Neural progenitor cell (in vitro differentiated cells): ENCODE measurements at regions not wholly inside any gene's neighbourhood (a gene's known extent, or its start where the extent isn't known, plus 50 kb on each side); places are given as distances from the start of the nearest gene placed in this dataset.

Experiments used
- DNase-seq: peaks from one replicate; pipeline ENCODE4 v3.0.0-alpha.2; 2016; ENCODE audit warnings: low spot score
- H2AFZ ChIP-seq: fragments of 200-600 bp; sonication (generic); replicated peaks from 2 replicates; pipeline ENCODE4 v1.6.1; 2016; ENCODE audit warnings: antibody characterized with exemption
- H3F3A ChIP-seq: fragments of 200-600 bp; sonication (generic); 2 replicates; pipeline ENCODE4 v1.6.1; 2016; ENCODE audit warnings: antibody characterized with exemption, low read depth
- H3K27ac ChIP-seq: fragments of 200-600 bp; sonication (generic); 2 replicates; pipeline ENCODE4 v1.5.1; 2016; ENCODE audit warnings: mild to moderate bottlenecking
- H3K27me3 ChIP-seq: fragments of 200-600 bp; sonication (generic); 2 replicates; pipeline ENCODE4 v1.6.1; 2016; ENCODE audit warnings: mild to moderate bottlenecking, moderate library complexity
- H3K36me3 ChIP-seq: fragments of 200-600 bp; sonication (generic); 2 replicates; pipeline ENCODE4 v1.5.1; 2016
- H3K4me1 ChIP-seq: fragments of 200-600 bp; sonication (generic); 2 replicates; pipeline ENCODE4 v1.6.1; 2016; ENCODE audit warnings: mixed run types
- H3K4me2 ChIP-seq: fragments of 200-600 bp; sonication (generic); 2 replicates; pipeline ENCODE4 v1.6.1; 2016
- H3K4me3 ChIP-seq: fragments of 200-600 bp; sonication (generic); 2 replicates; pipeline ENCODE4 v1.5.1; 2016
- H3K79me2 ChIP-seq: fragments of 200-600 bp; sonication (generic); 2 replicates; pipeline ENCODE4 v1.6.1; 2016; ENCODE audit warnings: low read depth
- H3K9ac ChIP-seq: fragments of 200-600 bp; sonication (generic); 2 replicates; pipeline ENCODE4 v1.6.1; 2016
- H3K9me3 ChIP-seq: fragments of 200-600 bp; sonication (generic); 2 replicates; pipeline ENCODE4 v1.5.1; 2016; ENCODE audit warnings: low read depth
- H4K20me1 ChIP-seq: fragments of 200-600 bp; sonication (generic); 2 replicates; pipeline ENCODE4 v1.6.1; 2016; ENCODE audit warnings: low read depth
- H3K27ac Mint-ChIP-seq: 3 replicates; pipeline ENCODE4 v1.8.0; 2021; ENCODE audit warnings: mixed read lengths
- H3K27me3 Mint-ChIP-seq: 2 replicates; pipeline ENCODE4 v1.8.0; 2022; ENCODE audit warnings: low read depth, mild to moderate bottlenecking, inconsistent platforms, moderate library complexity, mixed read lengths; ENCODE audit not compliant: insufficient read depth
- H3K36me3 Mint-ChIP-seq: 3 replicates; pipeline ENCODE4 v1.8.0; 2021; ENCODE audit warnings: mixed read lengths
- H3K4me1 Mint-ChIP-seq: 3 replicates; pipeline ENCODE4 v1.8.0; 2021; ENCODE audit warnings: mixed read lengths
- H3K4me3 Mint-ChIP-seq: 3 replicates; pipeline ENCODE4 v1.8.0; 2021; ENCODE audit warnings: mild to moderate bottlenecking, moderate library complexity, mixed read lengths
- H3K9me3 Mint-ChIP-seq: 3 replicates; pipeline ENCODE4 v1.8.0; 2020; ENCODE audit warnings: mixed read lengths
- EZH2 ChIP-seq: fragments of 200-600 bp; sonication (generic); IDR thresholded peaks from 2 replicates; pipeline ENCODE4 v1.6.1; 2017; ENCODE audit warnings: antibody characterized with exemption, mild to moderate bottlenecking, moderate library complexity
- EZH2phosphoT487 ChIP-seq: fragments of 200-600 bp; sonication (generic); IDR thresholded peaks from 2 replicates; pipeline ENCODE4 v1.6.1; 2017; ENCODE audit warnings: antibody characterized with exemption
- TF ChIP-seq, protein P1 (sequence below): fragments of 200-600 bp; sonication (generic); IDR thresholded peaks from 2 replicates; pipeline ENCODE4 v1.5.1; 2017; ENCODE audit warnings: antibody characterized with exemption, mild to moderate bottlenecking

DNA sequence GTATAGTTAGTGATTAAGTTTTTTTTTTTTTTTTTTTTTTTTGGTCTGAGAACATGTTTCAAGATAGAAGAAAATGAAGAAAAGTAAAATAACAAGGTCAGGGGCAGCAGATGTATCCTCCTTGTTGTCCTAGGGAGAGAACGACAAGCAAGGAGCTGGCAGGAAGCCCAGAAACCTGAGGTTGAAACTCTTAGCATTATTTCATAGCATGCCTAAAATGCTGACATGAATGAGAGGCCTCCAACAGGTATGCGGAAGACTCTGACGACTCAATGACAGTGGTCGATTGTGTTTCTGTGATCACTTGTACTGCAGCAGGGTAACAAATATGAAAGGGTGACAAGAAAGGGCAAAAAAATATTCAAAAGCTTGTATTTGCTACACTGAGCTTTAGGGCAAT, 415.9 kb downstream of the PLA2G4A start:
- no peak for DNase-seq
- TF ChIP-seq, protein P1, sequence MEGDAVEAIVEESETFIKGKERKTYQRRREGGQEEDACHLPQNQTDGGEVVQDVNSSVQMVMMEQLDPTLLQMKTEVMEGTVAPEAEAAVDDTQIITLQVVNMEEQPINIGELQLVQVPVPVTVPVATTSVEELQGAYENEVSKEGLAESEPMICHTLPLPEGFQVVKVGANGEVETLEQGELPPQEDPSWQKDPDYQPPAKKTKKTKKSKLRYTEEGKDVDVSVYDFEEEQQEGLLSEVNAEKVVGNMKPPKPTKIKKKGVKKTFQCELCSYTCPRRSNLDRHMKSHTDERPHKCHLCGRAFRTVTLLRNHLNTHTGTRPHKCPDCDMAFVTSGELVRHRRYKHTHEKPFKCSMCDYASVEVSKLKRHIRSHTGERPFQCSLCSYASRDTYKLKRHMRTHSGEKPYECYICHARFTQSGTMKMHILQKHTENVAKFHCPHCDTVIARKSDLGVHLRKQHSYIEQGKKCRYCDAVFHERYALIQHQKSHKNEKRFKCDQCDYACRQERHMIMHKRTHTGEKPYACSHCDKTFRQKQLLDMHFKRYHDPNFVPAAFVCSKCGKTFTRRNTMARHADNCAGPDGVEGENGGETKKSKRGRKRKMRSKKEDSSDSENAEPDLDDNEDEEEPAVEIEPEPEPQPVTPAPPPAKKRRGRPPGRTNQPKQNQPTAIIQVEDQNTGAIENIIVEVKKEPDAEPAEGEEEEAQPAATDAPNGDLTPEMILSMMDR, result no peak
- TF ChIP-seq EZH2 (no peak), EZH2phosphoT487 (no peak)
- H3K27ac ChIP-seq, result no peak overlapping the region
- no peak overlapping the region for H2AFZ ChIP-seq
- no peaks in the 10 kb centered on the region for H3K27me3 ChIP-seq
- Mint-ChIP-seq H3K36me3 (no peaks in the 10 kb centered on the region), H3K27ac (no peak overlapping the region), H3K4me3 (no peak overlapping the region), H3K9me3 (peaks cover 5% of the 10 kb centered on the region), H3K27me3 (no peaks in the 10 kb centered on the region), H3K4me1 (no peaks in the 10 kb centered on the region)
- no peaks in the 10 kb centered on the region for H3F3A ChIP-seq
- H4K20me1 ChIP-seq, result no peaks in the 10 kb centered on the region
- no peaks in the 10 kb centered on the region for H3K4me1 ChIP-seq
- no peaks in the 10 kb centered on the region for H3K36me3 ChIP-seq
- H3K9me3 ChIP-seq, result no peaks in the 10 kb centered on the region
- no peaks in the 10 kb centered on the region for H3K79me2 ChIP-seq
- H3K4me2 ChIP-seq, result no peak overlapping the region
- no peak overlapping the region for H3K4me3 ChIP-seq
- H3K9ac ChIP-seq, result no peak overlapping the region

DNA sequence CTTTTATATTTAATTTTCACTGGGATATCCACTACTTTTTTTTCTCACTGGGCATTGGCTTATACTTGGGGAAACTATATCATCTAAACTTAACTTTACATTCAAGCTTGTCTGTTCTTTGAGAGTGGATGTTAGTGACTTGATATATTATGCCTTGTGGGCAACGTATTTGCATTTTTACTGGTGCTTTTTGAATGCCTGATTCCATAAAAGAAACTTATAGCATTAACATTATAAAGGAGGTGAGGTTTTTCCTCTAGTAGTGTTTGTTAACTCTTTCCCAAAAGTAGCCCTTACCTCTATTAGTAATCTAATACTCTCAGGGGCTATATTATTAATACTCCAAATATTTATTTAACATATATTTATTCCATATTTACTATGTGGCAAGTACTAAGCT, 416.5 kb downstream of the PLA2G4A start:
- Mint-ChIP-seq H3K4me1 (no peaks in the 10 kb centered on the region), H3K27me3 (no peaks in the 10 kb centered on the region), H3K36me3 (no peaks in the 10 kb centered on the region), H3K4me3 (no peak overlapping the region), H3K27ac (no peak overlapping the region), H3K9me3 (peaks cover 5% of the 10 kb centered on the region)
- no peak overlapping the region for H3K9ac ChIP-seq
- no peak overlapping the region for H3K4me2 ChIP-seq
- H3F3A ChIP-seq, result no peaks in the 10 kb centered on the region
- H3K9me3 ChIP-seq, result no peaks in the 10 kb centered on the region
- H3K4me3 ChIP-seq, result no peak overlapping the region
- no peak for TF ChIP-seq EZH2
- no peak for TF ChIP-seq EZH2phosphoT487
- TF ChIP-seq, protein P1, result no peak
- H2AFZ ChIP-seq, result no peak overlapping the region
- no peaks in the 10 kb centered on the region for H3K36me3 ChIP-seq
- no peaks in the 10 kb centered on the region for H4K20me1 ChIP-seq
- no peaks in the 10 kb centered on the region for H3K4me1 ChIP-seq
- no peak for DNase-seq
- no peak overlapping the region for H3K27ac ChIP-seq
- H3K27me3 ChIP-seq, result no peaks in the 10 kb centered on the region
- no peaks in the 10 kb centered on the region for H3K79me2 ChIP-seq

DNA sequence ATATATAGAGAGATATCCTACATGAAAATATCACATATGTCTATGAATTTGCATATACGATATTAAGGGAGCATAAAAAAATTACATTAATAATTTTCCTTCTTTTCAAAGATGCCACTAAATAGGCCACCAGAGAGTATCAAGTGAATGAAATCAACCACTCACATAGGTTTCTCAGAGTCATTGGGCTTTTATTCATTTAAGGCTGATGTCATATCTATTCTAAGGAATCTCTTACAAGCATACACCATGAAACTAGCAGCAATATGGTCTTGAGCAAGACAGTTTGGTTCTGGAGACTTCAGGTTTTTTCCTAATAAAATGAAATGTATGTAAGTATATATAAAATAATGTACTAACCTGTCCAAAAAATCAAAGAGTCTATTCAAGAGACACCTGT, 420.4 kb downstream of the PLA2G4A start:
- no peaks in the 10 kb centered on the region for H3K79me2 ChIP-seq
- H3K27ac Mint-ChIP-seq, result no peak overlapping the region
- no peaks in the 10 kb centered on the region for H3K4me1 Mint-ChIP-seq
- no peaks in the 10 kb centered on the region for H3K36me3 Mint-ChIP-seq
- TF ChIP-seq EZH2, result no peak
- TF ChIP-seq, protein P1, result no peak
- TF ChIP-seq EZH2phosphoT487, result no peak
- H3K9me3 ChIP-seq, result no peaks in the 10 kb centered on the region
- peaks cover 5% of the 10 kb centered on the region for H3K9me3 Mint-ChIP-seq
- no peak overlapping the region for H3K27ac ChIP-seq
- H3K4me1 ChIP-seq, result no peaks in the 10 kb centered on the region
- no peak overlapping the region for H3K9ac ChIP-seq
- H3K36me3 ChIP-seq, result no peaks in the 10 kb centered on the region
- H3K27me3 Mint-ChIP-seq, result no peaks in the 10 kb centered on the region
- H3F3A ChIP-seq, result no peaks in the 10 kb centered on the region
- no peak overlapping the region for H3K4me3 Mint-ChIP-seq
- no peaks in the 10 kb centered on the region for H3K27me3 ChIP-seq
- H3K4me3 ChIP-seq, result no peak overlapping the region
- DNase-seq, result no peak
- no peak overlapping the region for H2AFZ ChIP-seq
- H4K20me1 ChIP-seq, result no peaks in the 10 kb centered on the region
- H3K4me2 ChIP-seq, result no peak overlapping the region

DNA sequence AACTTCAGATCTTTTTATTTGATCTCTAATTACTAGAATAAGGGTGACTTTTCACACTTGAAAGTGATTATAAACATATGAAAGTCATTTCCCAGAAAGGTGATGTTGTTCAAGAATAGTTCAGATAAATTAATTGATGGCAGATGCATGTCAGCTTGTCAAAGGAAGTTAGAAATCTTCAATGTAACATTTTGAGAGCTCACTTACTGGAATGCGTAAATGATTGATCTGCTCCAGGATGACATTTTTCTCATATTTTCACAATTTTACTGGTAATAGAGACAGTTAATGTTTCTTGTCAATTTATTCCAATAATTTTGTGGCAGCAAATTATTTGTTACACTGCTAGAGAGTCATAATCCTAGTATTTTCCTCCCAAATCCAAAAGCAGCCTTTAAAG, 424.2 kb downstream of the PLA2G4A start:
- H3K4me1 ChIP-seq, result no peaks in the 10 kb centered on the region
- Mint-ChIP-seq H3K9me3 (no peaks in the 10 kb centered on the region), H3K36me3 (no peaks in the 10 kb centered on the region), H3K4me1 (no peaks in the 10 kb centered on the region), H3K27me3 (no peaks in the 10 kb centered on the region), H3K27ac (no peak overlapping the region), H3K4me3 (no peak overlapping the region)
- H3K4me3 ChIP-seq, result no peak overlapping the region
- H2AFZ ChIP-seq, result no peak overlapping the region
- H3K9ac ChIP-seq, result no peak overlapping the region
- no peaks in the 10 kb centered on the region for H4K20me1 ChIP-seq
- H3F3A ChIP-seq, result no peaks in the 10 kb centered on the region
- H3K27me3 ChIP-seq, result no peaks in the 10 kb centered on the region
- H3K79me2 ChIP-seq, result no peaks in the 10 kb centered on the region
- no peak overlapping the region for H3K27ac ChIP-seq
- DNase-seq, result no peak
- H3K36me3 ChIP-seq, result no peaks in the 10 kb centered on the region
- H3K4me2 ChIP-seq, result no peak overlapping the region
- TF ChIP-seq, protein P1, result no peak
- TF ChIP-seq EZH2phosphoT487, result no peak
- no peak for TF ChIP-seq EZH2
- no peaks in the 10 kb centered on the region for H3K9me3 ChIP-seq
